Stomach smooth muscle (tissue), 2 donors: ENCODE measurements at regions not wholly inside any gene's neighbourhood (a gene's known extent, or its start where the extent isn't known, plus 50 kb on each side); places are given as distances from the start of the nearest gene placed in this dataset.

Experiments
- H3K27ac ChIP-seq: one replicate; pipeline ENCODE4 v1.7.0; 2013; ENCODE audit warnings: mild to moderate bottlenecking, low read length, inconsistent platforms
- H3K27me3 ChIP-seq, 2 donors: one replicate each; pipeline ENCODE4 v1.7.0; 2013; ENCODE audit warnings: low read length in 2 of 2; ENCODE audit not compliant: insufficient read depth in 2 of 2, control insufficient read depth in 1 of 2
- H3K36me3 ChIP-seq, 2 donors: one replicate each; pipeline ENCODE4 v1.7.0; 2013; ENCODE audit warnings: low read length in 2 of 2; ENCODE audit not compliant: control insufficient read depth in 2 of 2, insufficient read depth in 2 of 2
- H3K4me1 ChIP-seq: one replicate; pipeline ENCODE4 v1.7.0; 2013; ENCODE audit warnings: low read length; ENCODE audit not compliant: control insufficient read depth, insufficient read depth
- H3K4me3 ChIP-seq, 2 donors: one replicate each; pipeline ENCODE4 v1.7.0; 2013; ENCODE audit warnings: low read length in 2 of 2
- H3K9ac ChIP-seq, 2 donors: one replicate each; pipeline ENCODE4 v1.7.0; 2013; ENCODE audit warnings: low read length in 2 of 2, mild to moderate bottlenecking in 1 of 2
- H3K9me3 ChIP-seq, 2 donors: one replicate each; pipeline ENCODE4 v1.7.0; 2013; ENCODE audit warnings: low read length in 2 of 2; ENCODE audit not compliant: control insufficient read depth in 2 of 2
- donor health status: healthy.
- donor health status: Pancreatic carcinoma.

- Histone ChIP-seq H3K4me3 (no peak overlapping the region), H3K9ac (no peak overlapping the region), H3K4me1 (no peaks in the 10 kb centered on the region), H3K9me3 (no peaks in the 10 kb centered on the region), H3K27ac (no peak overlapping the region), H3K36me3 (no peaks in the 10 kb centered on the region), H3K27me3 (peaks cover 0 to 3% of the 10 kb centered on the region in 2 donors)
These were observed 51.6 kb upstream of the DYNLRB2 start for GRCh38 chr16:80489173-80489572.

- H3K9ac ChIP-seq, result no peak overlapping the region
- no peak overlapping the region for H3K27ac ChIP-seq
- H3K36me3 ChIP-seq, result no peaks in the 10 kb centered on the region
- no peaks in the 10 kb centered on the region for H3K4me1 ChIP-seq
- no peaks in the 10 kb centered on the region for H3K9me3 ChIP-seq
- H3K27me3 ChIP-seq, result peaks cover 0 to 3% of the 10 kb centered on the region in 2 donors
- H3K4me3 ChIP-seq, result no peak overlapping the region
These were observed 52.6 kb upstream of the DYNLRB2 start for GRCh38 chr16:80488167-80488566.

GRCh38 chr16:80480664-80481063, 60.1 kb upstream of the DYNLRB2 start:
- Histone ChIP-seq H3K27ac (no peak overlapping the region), H3K36me3 (no peaks in the 10 kb centered on the region), H3K9ac (no peak overlapping the region), H3K27me3 (peaks cover 0 to 3% of the 10 kb centered on the region in 2 donors), H3K4me1 (no peaks in the 10 kb centered on the region), H3K4me3 (no peak overlapping the region), H3K9me3 (no peaks in the 10 kb centered on the region)

- no peaks in the 10 kb centered on the region for H3K27me3 ChIP-seq
These were observed 63.0 kb upstream of the DYNLRB2 start for GRCh38 chr16:80477838-80478237.

GRCh38 chr16:80468029-80468428, 72.8 kb upstream of the DYNLRB2 start:
- no peak overlapping the region for H3K27ac ChIP-seq
- H3K4me1 ChIP-seq, result no peaks in the 10 kb centered on the region
- H3K9ac ChIP-seq, result no peak overlapping the region
- H3K4me3 ChIP-seq, result no peak overlapping the region
- peaks cover 2 to 4% of the 10 kb centered on the region in 2 donors for H3K9me3 ChIP-seq
- no peaks in the 10 kb centered on the region for H3K36me3 ChIP-seq
- H3K27me3 ChIP-seq, result peaks cover 3 to 6% of the 10 kb centered on the region in 2 donors

More at GRCh38 chr16:80477838-80478237, 63.0 kb upstream of the DYNLRB2 start:
- H3K9me3 ChIP-seq, result no peaks in the 10 kb centered on the region
- no peak overlapping the region for H3K9ac ChIP-seq
- no peaks in the 10 kb centered on the region for H3K4me1 ChIP-seq
- no peak overlapping the region for H3K4me3 ChIP-seq
- no peak overlapping the region for H3K27ac ChIP-seq
- no peaks in the 10 kb centered on the region for H3K36me3 ChIP-seq

GRCh38 chr16:80466024-80466987, 74.5 kb upstream of the DYNLRB2 start:
- no peak overlapping the region for H3K4me3 ChIP-seq
- H3K36me3 ChIP-seq, result no peaks in the 10 kb centered on the region
- peaks cover 3 to 6% of the 10 kb centered on the region in 2 donors for H3K27me3 ChIP-seq
- peaks cover 2 to 4% of the 10 kb centered on the region in 2 donors for H3K9me3 ChIP-seq
- no peaks in the 10 kb centered on the region for H3K4me1 ChIP-seq
- no peak overlapping the region for H3K27ac ChIP-seq
- H3K9ac ChIP-seq, result no peak overlapping the region

DNA sequence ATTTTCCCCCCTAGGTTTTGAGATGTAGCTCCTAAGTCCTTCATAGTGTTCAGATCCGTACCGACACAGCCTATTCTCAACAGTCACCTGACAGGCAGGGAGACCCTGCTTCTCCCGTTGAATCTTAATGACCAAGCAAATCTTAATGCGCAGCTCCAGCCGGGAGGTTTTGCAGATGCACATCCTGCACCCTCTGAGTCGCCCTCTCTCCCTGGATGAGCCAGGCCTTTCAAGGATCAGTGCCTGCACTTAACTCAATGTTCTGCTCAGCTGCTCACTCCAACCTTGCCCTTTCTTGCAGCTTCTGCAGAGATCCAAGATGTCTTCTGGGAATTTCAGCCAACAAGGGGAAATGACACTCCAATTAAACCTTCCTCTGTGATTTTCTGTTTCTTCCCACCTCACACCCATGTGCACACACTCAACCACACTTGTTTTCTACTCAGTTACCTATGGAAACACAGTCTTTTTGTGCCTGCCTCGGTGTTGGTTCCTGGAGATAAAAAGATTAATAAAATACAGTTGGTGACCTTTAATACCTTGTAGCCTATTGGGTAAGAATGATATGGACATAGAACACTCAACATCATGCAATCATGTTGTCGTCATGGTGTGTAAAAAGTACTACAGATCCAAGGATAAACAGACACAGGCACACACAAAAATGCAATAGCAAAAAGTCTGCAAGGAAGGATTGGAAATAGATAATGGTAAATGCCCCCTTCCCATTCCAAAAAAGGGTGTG, 76.9 kb upstream of the DYNLRB2 start:
- Histone ChIP-seq H3K9me3 (no peaks in the 10 kb centered on the region), H3K4me3 (no peak overlapping the region), H3K9ac (no peak overlapping the region), H3K27ac (no peak overlapping the region), H3K27me3 (peaks cover 2 to 3% of the 10 kb centered on the region in 2 donors), H3K36me3 (no peaks in the 10 kb centered on the region), H3K4me1 (no peaks in the 10 kb centered on the region)

DNA sequence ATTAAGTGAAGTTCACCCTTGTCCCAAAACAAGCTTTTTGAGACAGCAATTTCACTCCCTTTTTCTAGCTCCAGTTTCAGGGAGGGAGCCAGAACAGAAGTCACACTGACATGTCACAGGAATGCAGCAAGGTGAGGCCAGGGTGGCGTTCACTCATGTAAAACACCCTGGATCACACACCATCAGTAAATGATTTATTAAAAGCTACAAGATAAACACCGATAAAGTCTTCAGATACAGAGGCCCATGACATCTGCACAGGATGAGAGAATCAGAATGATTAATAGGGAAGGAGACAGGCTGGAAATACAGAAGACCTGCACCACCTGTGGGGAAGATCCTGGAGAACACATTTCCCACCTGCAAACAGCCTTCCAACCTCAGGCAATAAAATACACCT, 77.5 kb upstream of the DYNLRB2 start:
- H3K27me3 ChIP-seq, result peaks cover 2 to 3% of the 10 kb centered on the region in 2 donors

GRCh38 chr16:80462917-80463316, 77.9 kb upstream of the DYNLRB2 start:
- H3K4me3 ChIP-seq, result no peak overlapping the region
- no peaks in the 10 kb centered on the region for H3K4me1 ChIP-seq
- no peak overlapping the region for H3K27ac ChIP-seq
- H3K9me3 ChIP-seq, result no peaks in the 10 kb centered on the region
- H3K27me3 ChIP-seq, result peaks cover 2 to 3% of the 10 kb centered on the region in 2 donors
- H3K9ac ChIP-seq, result no peak overlapping the region
- H3K36me3 ChIP-seq, result no peaks in the 10 kb centered on the region

More for the DNA sequence above, 77.5 kb upstream of the DYNLRB2 start:
- no peaks in the 10 kb centered on the region for H3K9me3 ChIP-seq
- H3K4me1 ChIP-seq, result no peaks in the 10 kb centered on the region
- no peaks in the 10 kb centered on the region for H3K36me3 ChIP-seq
- no peak overlapping the region for H3K9ac ChIP-seq
- no peak overlapping the region for H3K4me3 ChIP-seq
- no peak overlapping the region for H3K27ac ChIP-seq

- Histone ChIP-seq H3K9me3 (no peaks in the 10 kb centered on the region), H3K9ac (no peak overlapping the region), H3K4me1 (no peaks in the 10 kb centered on the region), H3K27me3 (peaks cover 0 to 2% of the 10 kb centered on the region in 2 donors), H3K27ac (no peak overlapping the region), H3K4me3 (no peak overlapping the region), H3K36me3 (no peaks in the 10 kb centered on the region)
These were observed 79.8 kb upstream of the DYNLRB2 start for GRCh38 chr16:80460988-80461387.
